GM19467 (cell line): ENCODE measurements at regions not wholly inside any gene's neighbourhood (a gene's known extent, or its start where the extent isn't known, plus 50 kb on each side); places are given as distances from the start of the nearest gene placed in this dataset.

Experiments
- ATAC-seq: cut with Tn5 transposase; IDR thresholded peaks from one replicate; pipeline ENCODE4 v1.9.1; 2021; ENCODE audit warnings: mild to moderate bottlenecking, moderate library complexity; ENCODE audit not compliant: unreplicated experiment

- ATAC-seq: no peak
Measured at GRCh38 chr3:23073724-23074305, 129.3 kb upstream of the UBE2E2 start.

GRCh38 chr3:23075496-23075895 is 127.6 kb upstream of the UBE2E2 start:
- ATAC-seq: no peak

GRCh38 chr3:23076437-23076836 is 126.7 kb upstream of the UBE2E2 start:
- ATAC-seq: no peak

DNA sequence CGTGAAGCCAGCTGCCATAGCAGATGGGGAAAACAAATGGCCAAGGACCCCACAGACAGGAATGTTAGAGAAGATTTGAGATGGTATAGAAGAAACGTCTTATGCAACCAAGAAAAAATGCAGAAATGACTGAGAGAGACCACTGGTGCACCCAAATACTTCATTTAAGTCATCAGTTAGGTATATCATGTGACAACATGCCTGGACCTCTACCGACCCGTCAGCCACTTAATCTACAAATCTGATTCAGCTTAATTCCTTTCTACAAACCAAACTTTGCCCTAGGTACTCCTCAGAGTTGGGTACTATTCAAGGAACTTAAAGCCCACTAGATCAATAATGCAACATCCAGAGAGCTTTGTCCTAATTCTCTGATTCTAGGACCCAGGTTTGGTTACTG is 126.0 kb upstream of the UBE2E2 start:
- no peak for ATAC-seq

DNA sequence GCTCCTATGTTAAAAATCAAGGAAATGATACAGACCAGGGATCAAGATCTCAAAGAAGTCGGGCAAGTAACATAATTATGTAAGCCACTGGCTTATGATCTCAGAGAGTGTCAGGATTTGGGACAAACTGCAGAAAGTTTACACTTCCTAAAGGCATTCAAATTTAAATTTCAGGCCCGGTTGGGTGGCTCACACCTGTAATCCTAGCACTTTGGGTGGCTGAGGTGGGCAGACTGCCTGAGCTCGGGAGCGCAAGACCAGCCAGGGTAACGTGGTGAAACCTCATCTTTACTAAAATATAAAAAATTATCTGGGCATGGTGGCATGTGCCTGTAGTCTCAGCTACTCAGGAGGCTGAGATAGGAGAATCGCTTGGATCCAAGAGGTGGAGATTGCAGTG is 124.4 kb upstream of the UBE2E2 start:
- ATAC-seq: no peak

- no peak for ATAC-seq
Measured at GRCh38 chr3:23079976-23080375, 123.2 kb upstream of the UBE2E2 start.

DNA sequence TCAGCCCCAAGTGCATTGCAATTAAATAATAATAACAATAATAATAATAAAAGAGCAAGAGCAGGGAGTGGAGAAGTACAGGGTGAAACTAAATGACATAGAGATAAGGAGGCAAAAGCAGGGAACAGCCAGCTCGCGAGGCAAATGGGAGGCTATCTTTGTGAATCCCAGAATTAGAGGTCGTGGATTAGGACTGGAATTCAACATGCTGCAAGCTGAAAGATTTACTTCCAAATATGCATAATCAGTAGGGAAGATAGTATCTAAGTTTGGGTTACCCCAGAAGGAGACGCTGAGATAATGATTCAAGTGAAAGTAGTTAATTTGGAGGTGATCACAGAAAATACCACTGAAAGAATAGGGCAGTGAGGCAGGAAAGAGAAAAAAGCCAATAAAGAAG is 119.4 kb upstream of the UBE2E2 start:
- ATAC-seq: no peak

GRCh38 chr3:23084367-23084766 is 118.8 kb upstream of the UBE2E2 start:
- ATAC-seq: no peak

DNA sequence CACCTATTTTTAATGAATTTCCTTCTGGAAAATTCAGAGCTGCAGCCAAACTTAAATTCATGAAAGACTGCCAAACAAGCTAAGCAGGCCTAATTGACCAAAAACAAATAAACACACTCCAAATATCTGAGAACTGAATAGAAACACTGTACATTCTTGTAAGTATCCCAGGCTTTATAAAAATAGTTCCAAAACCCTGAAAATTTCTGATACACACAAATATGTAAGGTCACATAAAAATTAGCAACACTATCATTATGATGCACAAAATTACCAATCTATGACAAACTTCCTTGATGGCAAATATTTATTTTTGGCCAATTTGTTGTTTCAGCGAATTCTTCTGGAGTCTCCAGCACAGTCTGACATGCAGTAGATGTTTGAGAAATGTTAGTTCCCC is 117.9 kb upstream of the UBE2E2 start:
- ATAC-seq: no peak

DNA sequence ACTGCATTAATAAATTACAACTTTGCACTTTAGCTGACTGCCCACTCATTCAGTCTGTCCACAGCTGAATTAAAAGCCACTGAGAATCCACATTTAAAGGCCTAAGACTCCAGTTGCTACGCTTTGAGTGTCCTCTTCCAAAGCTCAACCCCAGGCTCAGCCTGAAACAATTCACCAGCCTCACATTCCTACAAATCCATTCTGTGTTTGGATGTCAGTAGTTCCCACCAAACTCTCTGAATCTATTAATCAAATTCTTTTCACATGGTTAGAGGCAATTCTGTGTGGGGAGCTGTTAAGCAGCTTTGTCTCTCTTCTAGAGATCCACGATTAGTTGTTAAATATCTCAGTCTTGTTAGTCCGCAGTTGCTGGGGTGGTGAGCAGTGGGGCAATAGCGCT is 116.8 kb upstream of the UBE2E2 start:
- no peak for ATAC-seq

DNA sequence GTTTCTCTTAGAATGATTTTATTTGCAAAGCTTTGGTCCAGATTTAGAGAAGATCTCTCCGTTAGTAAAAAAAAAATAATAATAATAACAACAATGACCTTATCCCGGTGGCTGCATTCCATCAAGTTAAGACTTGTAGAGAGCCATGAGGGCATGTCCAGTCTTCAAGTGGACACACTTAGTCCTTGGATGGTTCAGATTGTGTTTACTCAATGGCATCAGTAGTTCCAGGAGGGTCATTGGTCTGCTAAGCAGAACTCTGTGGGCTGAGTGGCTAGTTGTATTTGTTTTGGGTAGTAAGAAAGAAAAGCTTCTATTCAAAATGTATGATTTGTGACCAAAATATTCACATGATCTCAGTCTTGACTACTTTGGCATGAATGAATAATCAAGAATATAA is 116.3 kb upstream of the UBE2E2 start:
- no peak for ATAC-seq

DNA sequence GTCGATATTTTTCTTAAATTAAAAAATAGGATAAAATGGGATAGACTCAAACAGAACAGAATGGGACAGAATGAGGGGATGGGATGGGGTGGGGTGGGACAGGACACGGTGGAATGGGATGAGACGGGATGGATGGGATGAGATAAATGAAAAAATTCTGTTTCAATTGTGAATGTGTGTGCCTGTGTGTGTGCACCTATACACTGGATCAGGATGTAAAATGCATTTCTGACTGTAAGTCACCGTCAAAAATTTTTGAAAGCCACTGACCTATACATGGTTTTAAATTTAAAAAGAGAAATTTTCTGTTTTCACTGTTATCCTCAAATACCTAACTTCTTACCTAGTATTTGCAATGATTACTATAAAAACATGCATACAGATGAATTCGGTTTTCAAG is 108.7 kb upstream of the UBE2E2 start:
- no peak for ATAC-seq

DNA sequence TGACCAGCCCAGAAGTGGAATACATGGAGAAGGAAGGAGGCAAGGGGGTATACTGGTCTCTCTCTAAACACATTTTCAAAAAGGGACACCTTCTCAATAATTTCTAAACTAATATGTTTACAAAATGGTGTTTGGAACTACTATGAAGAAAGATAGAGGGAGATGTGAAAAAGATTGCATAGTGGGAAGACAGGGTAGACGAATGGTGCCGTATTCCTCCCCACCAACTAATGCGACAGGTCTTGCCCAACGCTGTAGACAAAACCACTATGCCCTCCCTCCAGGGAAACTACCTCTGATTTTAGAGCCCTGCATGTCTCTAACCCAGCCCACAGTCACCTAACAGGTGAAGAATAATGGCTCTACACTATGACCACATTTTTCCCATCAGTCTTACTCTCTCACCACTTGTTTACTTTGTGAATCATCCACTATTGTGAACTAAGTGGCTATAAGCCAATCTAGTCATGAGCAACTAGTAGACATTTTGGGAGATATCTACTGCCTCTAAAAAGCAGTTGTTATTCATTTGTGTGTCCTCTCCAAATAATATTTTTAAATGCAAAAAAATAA is 108.2 kb upstream of the UBE2E2 start:
- no peak for ATAC-seq

DNA sequence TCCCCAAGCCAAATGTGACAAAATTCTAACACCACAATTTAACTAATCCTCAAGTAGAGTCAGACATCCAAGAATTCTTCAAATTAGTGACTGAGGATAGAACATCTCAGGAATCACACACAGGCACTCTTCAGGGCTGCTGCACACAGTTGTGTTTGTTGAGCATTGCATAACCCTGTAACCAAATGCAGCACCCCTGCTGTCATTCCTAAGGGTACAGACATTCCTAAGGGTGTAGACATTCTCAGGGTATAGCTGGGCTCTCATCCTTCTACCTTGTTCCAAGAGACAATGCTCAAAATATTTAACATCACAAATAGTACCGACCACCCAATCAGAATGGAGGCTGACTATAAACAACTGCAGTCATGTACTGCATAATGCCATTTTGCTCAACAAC is 107.1 kb upstream of the UBE2E2 start:
- ATAC-seq: no peak

- ATAC-seq: no peak
Measured at GRCh38 chr3:23099021-23099420, 104.1 kb upstream of the UBE2E2 start.

DNA sequence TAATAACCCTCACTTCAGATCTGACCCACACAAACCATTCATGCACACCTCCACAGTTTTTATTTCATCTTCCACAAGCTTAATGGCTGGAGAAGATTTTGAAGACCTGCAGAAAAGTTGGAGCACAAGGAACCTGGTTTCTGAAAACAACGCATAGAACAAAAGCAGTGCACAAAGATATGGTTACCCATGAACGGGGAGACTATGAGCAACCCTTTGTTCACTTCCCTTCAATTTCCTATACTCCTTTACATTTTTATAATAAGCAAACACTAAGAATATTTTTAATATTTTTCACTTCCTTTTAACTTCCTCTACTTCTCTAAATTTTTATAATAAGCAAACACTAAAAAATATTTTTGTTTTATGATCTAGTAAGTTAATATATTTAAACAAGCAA is 103.5 kb upstream of the UBE2E2 start:
- ATAC-seq: no peak

GRCh38 chr3:23100106-23100505 is 103.0 kb upstream of the UBE2E2 start:
- ATAC-seq: no peak

DNA sequence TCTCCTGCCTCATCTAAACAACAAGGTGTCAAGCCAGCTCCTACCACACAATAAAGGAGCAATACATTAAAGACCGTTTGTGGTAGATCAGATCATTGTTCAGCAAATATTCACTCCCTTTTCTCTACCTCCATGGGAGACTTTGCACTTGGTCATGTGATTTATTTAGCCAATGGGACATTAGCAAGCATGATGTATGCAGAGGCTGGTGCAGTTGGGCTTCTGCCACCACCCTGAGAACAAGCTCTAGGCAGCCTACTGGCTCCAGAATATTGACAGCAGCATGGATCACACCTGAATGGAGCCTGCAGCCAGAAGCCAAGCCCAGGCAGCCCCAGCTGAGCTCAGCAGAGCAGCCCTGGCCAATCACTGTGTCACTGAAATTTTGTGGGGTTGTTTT is 99.4 kb upstream of the UBE2E2 start:
- ATAC-seq: no peak

DNA sequence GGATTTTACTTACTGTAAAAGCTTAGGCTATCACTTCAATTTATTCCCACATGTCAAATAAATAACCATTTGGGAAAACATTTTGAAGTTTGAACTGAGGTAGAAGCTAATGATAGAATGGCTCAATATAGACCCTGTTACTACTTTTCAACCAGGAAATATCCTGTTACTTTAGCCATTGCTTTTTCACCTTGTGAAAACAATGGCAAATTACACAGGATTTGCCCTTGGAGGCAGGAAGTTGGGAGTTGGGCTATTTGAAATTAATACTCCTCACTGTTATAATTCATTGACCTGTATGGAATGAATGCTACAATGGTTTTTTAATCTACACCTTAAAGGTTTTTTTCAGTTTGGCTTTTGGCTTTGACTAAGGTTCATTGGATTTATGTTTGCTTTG is 98.1 kb upstream of the UBE2E2 start:
- ATAC-seq: no peak

GRCh38 chr3:23106666-23107065 is 96.5 kb upstream of the UBE2E2 start:
- no peak for ATAC-seq

GRCh38 chr3:23107221-23107620 is 95.9 kb upstream of the UBE2E2 start:
- no peak for ATAC-seq

- ATAC-seq: no peak
Measured at GRCh38 chr3:23108451-23109057, 94.6 kb upstream of the UBE2E2 start.

- no peak for ATAC-seq
Measured at GRCh38 chr3:23111286-23111685, 91.8 kb upstream of the UBE2E2 start.
